Umbilical cord (tissue), 1 donor: ENCODE measurements at regions not wholly inside any gene's neighbourhood (a gene's known extent, or its start where the extent isn't known, plus 50 kb on each side); places are given as distances from the start of the nearest gene placed in this dataset.
"Not testable (repeated sequence)": the region's sequence is repeated elsewhere in the genome, so short reads cannot be mapped to it uniquely, and the experiment has no call there.

Experiments used
- DNase-seq: peaks from one replicate; pipeline ENCODE4 v3.0.0-alpha.2; 2015; ENCODE audit warnings: low spot score

DNA sequence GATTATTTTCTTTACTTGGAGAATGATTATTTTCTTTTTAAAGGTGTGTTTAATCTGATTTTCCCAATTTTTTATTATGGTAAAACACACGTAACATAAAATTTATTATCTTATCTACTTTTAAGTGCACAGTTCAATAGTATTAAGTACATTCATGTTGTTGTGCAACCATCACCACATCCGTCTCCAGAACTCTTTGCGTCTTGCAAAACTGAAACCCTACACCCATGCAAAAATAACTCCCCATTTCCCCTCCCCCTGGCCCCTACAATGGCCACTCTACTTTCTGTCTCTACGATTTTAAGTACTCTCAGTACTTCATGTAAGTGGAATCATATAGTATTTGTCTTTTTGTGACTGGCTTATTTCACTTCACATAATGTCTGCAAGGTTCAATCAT lies 230.7 kb downstream of the SATB1 start:
- DNase-seq = no peak

- DNase-seq = no peak
Measured at GRCh38 chr3:18190646-18191045, 234.5 kb downstream of the SATB1 start.

- peak; percentile 69 for DNase-seq
Measured at GRCh38 chr3:18189282-18190050, 235.7 kb downstream of the SATB1 start.

- DNase-seq = no peak
Measured at GRCh38 chr3:18188491-18188890, 236.6 kb downstream of the SATB1 start.

GRCh38 chr3:18185624-18186023 lies 239.5 kb downstream of the SATB1 start:
- no peak for DNase-seq

DNA sequence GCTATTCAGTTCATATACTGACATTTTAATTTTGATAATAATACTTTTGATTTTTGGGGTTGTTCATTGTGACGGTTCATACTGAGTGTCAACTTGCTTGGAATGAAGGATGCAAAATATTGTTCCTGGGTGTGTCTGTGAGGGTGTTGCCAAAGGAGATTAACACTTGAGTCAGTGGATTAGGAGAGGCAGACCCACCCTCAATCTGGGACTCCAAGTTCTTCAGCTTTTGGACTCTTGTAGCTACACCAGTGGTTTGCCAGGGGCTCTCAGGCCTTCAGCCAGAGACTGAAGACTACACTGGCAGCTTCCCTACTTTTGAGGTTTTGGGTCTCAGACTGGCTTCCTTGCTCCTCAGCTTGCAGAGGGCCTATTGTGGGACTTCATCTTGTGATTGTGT lies 242.2 kb downstream of the SATB1 start:
- not testable (repeated sequence) for DNase-seq

- no peak for DNase-seq
Measured at GRCh38 chr3:18179521-18179920, 245.6 kb downstream of the SATB1 start.

- DNase-seq = no peak
Measured at GRCh38 chr3:18177271-18177670, 247.9 kb downstream of the SATB1 start.

DNA sequence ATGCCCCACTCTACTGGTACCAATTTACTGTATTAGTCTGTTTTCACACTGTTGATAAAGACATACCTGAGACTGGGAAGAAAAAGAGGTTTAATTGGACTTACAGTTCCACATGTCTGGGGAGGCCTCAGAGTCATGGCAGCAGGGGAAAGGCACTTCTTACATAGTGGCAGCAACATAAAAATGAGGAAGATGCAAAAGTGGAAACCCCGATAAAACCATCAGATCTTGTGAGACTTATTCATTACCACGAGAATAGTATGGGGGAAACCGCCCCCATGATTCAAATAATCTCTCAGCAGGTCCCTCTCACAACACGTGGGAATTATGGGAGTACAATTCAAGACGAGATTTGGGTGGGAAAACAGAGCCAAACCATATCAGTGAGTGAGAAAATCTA lies 251.2 kb downstream of the SATB1 start:
- not testable (repeated sequence) for DNase-seq

- no peak for DNase-seq
Measured at GRCh38 chr3:18159681-18160080, 265.5 kb downstream of the SATB1 start.

DNA sequence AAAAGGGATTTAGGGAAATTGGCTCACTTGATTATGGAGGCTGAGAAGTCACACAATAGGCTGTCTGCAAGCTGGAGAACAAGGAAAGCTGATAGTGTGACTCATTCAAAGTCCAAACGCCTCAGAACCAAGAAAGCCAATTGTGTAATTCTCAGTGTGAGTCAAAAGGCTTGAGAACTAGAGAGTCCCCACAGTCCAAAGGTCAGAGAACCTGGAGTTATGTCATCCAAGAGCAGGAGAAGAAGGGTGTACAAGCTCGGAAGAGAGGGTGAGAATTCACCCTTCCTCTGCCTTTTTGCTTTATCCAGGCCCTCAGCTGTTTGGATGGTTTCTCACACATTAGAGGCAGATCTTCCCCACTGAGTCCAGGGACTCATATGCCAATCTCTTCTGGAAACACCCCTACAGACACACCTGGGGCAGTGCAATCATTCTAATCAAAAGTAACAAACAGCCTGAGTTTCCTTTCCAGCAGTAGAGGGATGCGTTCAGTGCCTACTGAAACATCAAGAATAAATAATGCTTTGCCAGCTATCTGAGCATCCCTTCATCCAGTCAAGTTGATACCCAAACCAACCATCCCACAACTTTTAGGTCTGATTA lies 271.5 kb downstream of the SATB1 start:
- DNase-seq = no peak

- no peak for DNase-seq
Measured at GRCh38 chr3:18151199-18151598, 273.9 kb downstream of the SATB1 start.

- no peak for DNase-seq
Measured at GRCh38 chr3:18149935-18150334, 275.2 kb downstream of the SATB1 start.

- DNase-seq = no peak
Measured at GRCh38 chr3:18149386-18149785, 275.8 kb downstream of the SATB1 start.

GRCh38 chr3:18144571-18144970 lies 280.6 kb downstream of the SATB1 start:
- DNase-seq = no peak

GRCh38 chr3:18143258-18143780 lies 281.8 kb downstream of the SATB1 start:
- DNase-seq = no peak

DNA sequence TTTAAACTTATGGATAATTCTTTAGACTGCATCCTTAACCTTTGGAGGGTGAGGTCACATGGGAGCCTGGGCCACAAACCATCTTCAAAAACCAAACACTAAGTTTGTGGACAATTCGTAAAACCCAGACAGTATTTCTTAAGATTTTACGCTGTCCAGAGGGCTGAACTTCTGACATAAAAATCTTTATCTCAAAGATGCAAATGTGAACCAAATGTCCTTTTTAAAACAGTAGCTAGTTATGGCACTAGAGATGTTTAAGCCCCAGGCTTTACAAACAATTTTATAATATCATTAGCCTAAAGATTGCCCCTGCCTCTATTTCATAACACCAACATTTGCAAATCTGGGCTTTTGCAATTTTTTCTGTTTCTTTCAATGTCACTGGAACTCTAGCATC lies 287.2 kb downstream of the SATB1 start:
- DNase-seq = no peak

DNA sequence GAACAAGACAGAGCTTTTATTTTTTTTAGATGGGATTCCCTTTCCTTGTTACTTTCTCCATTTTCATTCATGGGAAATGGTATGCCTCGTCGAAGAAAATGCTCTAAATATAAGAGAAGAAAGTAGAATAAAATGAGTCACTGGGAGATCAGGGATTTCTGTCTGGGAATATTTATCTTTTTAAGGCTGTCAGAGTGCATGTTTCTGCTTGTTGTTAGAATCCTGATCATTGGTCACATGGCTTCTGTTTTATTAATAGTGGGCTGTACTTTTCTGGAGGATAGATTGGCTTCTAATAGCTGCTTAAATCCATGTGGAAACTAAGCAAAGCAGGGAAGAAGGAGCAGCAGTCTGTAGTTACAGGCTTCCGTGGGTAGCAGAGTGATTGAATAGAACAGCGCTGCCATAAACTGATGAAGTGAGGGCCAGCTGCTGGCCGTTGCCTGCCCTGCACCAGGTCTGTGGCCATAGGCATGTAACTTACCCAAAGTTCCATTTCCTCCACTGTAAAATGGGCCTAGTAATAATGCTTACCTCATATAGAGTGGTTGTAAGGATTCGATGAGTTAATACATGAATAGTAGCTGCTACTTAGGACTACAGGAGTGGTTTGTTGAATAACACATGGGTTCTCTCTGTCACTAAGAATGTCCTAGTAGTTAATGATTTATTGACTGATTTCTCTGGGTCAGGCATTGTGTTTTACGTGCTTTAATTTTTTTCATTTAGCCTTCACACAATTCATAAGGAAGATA lies 289.9 kb downstream of the SATB1 start:
- no peak for DNase-seq

GRCh38 chr3:18134386-18135059 lies 290.6 kb downstream of the SATB1 start:
- no peak for DNase-seq

DNA sequence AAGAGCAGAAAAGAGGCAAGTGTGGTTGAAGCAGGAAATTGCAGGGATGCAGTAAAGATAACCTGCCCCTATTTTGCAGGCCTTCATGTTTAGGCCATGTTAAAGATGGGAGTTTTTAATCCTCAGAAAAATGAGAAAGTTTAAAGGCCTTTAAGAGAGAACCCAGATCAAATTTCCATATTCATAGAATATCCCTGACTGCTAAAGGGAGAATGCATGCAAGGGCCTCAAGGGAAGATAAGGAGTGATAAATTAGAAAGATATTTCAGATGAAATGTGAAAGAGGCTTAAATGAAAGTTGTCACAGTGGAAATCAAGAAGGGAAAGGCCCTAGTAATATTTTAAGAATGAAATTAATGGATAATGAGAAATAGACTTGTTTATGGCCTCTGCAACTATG lies 292.1 kb downstream of the SATB1 start:
- no peak for DNase-seq

GRCh38 chr3:18127859-18128681 lies 297.1 kb downstream of the SATB1 start:
- DNase-seq = no peak
